ENCODE measurements at regions not wholly inside any gene's neighbourhood (a gene's known extent, or its start where the extent isn't known, plus 50 kb on each side); places are given as distances from the start of the nearest gene placed in this dataset.

- Histone ChIP-seq H3K4ac (ENCODE audit: low read depth, low read length) (no peak overlapping the region), H2AK9ac (replicated peaks; ENCODE audit: low read depth, low read length, poor library complexity) (no peak overlapping the region), H3K9ac (ENCODE audit: low read depth, low read length) (no peak overlapping the region), H3K9me1 (ENCODE audit: insufficient read depth, low read length) (no peaks in the 10 kb centered on the region), H2BK15ac (ENCODE audit: low read depth, low read length) (no peak overlapping the region), H2BK5ac (ENCODE audit: low read depth, low read length, poor library complexity, severe bottlenecking) (no peak overlapping the region), H2AK5ac (ENCODE audit: low read depth, low read length) (no peak overlapping the region), H3K4me1 (ENCODE audit: control insufficient read depth, insufficient read depth, low read length) (no peaks in the 10 kb centered on the region), H3K27me3 (ENCODE audit: control insufficient read depth, insufficient read depth, low read length) (no peaks in the 10 kb centered on the region), H2BK120ac (ENCODE audit: low read depth, low read length) (no peak overlapping the region), H3K4me3 (ENCODE audit: insufficient read depth, low read depth, low read length) (no peak overlapping the region), H4K8ac (ENCODE audit: low read depth in 2 of 2, low read length in 2 of 2) (no peak overlapping the region), H3K23ac (ENCODE audit: low read depth, low read length) (no peak overlapping the region), H4K20me1 (ENCODE audit: insufficient read depth, low read length) (no peaks in the 10 kb centered on the region), H3K79me1 (ENCODE audit: low read depth in 1 of 2, low read length in 2 of 2) (no peaks in the 10 kb centered on the region), H3K18ac (ENCODE audit: low read depth, low read length) (no peak overlapping the region), H2AFZ (replicated peaks; ENCODE audit: low read length, poor library complexity) (no peak overlapping the region), H2BK20ac (ENCODE audit: low read depth, low read length) (no peak overlapping the region), H3K27ac (ENCODE audit: insufficient read depth, low read length) (no peak overlapping the region), H3K56ac (ENCODE audit: extremely low read depth, insufficient read depth, low read length) (no peak overlapping the region), H4K91ac (ENCODE audit: insufficient read depth, low read depth, low read length) (no peak overlapping the region), H4K5ac (ENCODE audit: low read depth, low read length) (no peak overlapping the region), H3K4me2 (ENCODE audit: low read depth, low read length) (no peak overlapping the region), H3K9me3 (ENCODE audit: control insufficient read depth, insufficient read depth, low read length) (no peaks in the 10 kb centered on the region), H3K36me3 (ENCODE audit: control insufficient read depth, insufficient read depth, low read length) (no peaks in the 10 kb centered on the region), H3K14ac (replicated peaks; ENCODE audit: low read depth, low read length) (no peak overlapping the region)
- CTCF ChIA-PET = no interaction called here
- dilution Hi-C loops (cut with HindIII; ENCODE audit: low sequenced_read_pairs, unreplicated experiment) (no loop called here), in situ Hi-C loops (cut with MboI; ENCODE audit: low sequenced_read_pairs) (no loop called here), intact Hi-C loops (cut with micrococcal nuclease) (no loop called here)
- TF ChIP-seq MXI1 (IDR thresholded peaks at IDR 0.05; ENCODE audit: borderline replicate concordance, low read depth, low read length) (no peak), RCOR1 (IDR thresholded peaks at IDR 0.05; ENCODE audit: insufficient replicate concordance, low read length) (no peak), SMC3 (IDR thresholded peaks at IDR 0.05; ENCODE audit: low read depth, low read length) (no peak), BHLHE40 (IDR thresholded peaks at IDR 0.05; ENCODE audit: low read depth, low read length) (no peak), ELK1 (IDR thresholded peaks at IDR 0.05; ENCODE audit: borderline replicate concordance, low read depth, low read length) (no peak), MAFK (IDR thresholded peaks at IDR 0.05; ENCODE audit: low read depth, low read length) (no peak), NFE2L2 (IDR thresholded peaks at IDR 0.05; ENCODE audit: low read depth, low read length) (no peak)
- no CpG with 5 or more reads among the region's 3 CpGs for WGBS, 2 experiments (ENCODE audit: extremely low coverage in 2 of 2, insufficient read length in 1 of 2)
- DNase-seq = no peak
- no peak for ATAC-seq (ENCODE audit: low read depth)
- BruUV-seq (replicated peaks) = no TSS peak
- POLR2A ChIA-PET (ENCODE audit: unreplicated experiment) = no interaction called here
These were observed 1071.7 kb upstream of the TENM4 start for GRCh38 chr11:80512491-80512890.
